Testis (tissue), 2 donors: ENCODE measurements at regions not wholly inside any gene's neighbourhood (a gene's known extent, or its start where the extent isn't known, plus 50 kb on each side); places are given as distances from the start of the nearest gene placed in this dataset.

Source experiments
- POLR2A ChIP-seq: fragments of 450-650 bp; IDR thresholded peaks from one replicate; pipeline ENCODE4 v1.6.1; 2017; ENCODE audit warnings: antibody characterized with exemption, mild to moderate bottlenecking, moderate library complexity
- TF ChIP-seq, protein P1 (sequence below), 3 experiments: fragments of 450-650 bp in 2 of 3; fragments of 200-600 bp in 1 of 3; sonication (generic) in 1 of 3; IDR thresholded peaks; one replicate each; pipeline ENCODE4 v1.5.1; 2016 to 2019; ENCODE audit warnings: antibody characterized with exemption in 3 of 3, mild to moderate bottlenecking in 2 of 3, moderate library complexity in 1 of 3

DNA sequence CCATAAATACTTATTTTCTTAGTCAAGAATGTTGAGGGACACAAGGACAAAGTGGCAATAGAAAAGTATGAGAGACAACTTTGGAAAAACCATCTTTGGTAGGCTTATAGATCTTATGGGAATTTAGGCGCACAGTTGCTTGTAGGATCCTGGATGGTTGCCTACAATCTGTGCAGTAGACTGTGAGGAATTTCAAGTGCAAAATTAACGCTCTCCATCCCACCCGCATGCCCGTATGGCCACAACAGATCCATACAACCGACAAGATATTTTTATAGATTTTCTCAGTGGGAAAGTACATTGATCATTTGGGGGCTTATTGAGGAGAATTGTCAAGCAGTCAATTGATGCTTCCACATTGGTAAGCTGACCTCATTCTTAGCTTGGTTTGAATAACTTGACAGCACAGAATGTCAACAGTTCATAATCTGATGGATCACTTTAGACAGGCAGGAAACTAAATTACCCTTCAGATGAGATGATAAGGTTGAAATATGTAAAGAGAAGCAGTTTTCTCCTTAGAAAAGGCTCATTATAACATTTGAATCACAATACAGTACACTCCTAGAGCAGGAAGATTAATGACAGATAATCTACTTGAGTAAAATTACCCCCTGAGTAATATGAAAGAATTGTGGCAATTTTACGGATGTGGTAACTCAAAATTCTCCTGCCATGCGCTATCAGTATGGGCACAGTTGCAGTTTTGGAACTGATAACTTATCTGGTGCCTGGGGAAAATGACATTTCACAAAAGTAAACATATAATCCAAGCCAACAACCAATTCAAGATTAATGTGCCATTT is 479.7 kb downstream of the KIF20B start:
- TF ChIP-seq, protein P1, sequence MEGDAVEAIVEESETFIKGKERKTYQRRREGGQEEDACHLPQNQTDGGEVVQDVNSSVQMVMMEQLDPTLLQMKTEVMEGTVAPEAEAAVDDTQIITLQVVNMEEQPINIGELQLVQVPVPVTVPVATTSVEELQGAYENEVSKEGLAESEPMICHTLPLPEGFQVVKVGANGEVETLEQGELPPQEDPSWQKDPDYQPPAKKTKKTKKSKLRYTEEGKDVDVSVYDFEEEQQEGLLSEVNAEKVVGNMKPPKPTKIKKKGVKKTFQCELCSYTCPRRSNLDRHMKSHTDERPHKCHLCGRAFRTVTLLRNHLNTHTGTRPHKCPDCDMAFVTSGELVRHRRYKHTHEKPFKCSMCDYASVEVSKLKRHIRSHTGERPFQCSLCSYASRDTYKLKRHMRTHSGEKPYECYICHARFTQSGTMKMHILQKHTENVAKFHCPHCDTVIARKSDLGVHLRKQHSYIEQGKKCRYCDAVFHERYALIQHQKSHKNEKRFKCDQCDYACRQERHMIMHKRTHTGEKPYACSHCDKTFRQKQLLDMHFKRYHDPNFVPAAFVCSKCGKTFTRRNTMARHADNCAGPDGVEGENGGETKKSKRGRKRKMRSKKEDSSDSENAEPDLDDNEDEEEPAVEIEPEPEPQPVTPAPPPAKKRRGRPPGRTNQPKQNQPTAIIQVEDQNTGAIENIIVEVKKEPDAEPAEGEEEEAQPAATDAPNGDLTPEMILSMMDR (IDR thresholded peaks at IDR 0.05): no peak
- no peak for TF ChIP-seq POLR2A
